H9 (cell line): ENCODE measurements at regions not wholly inside any gene's neighbourhood (a gene's known extent, or its start where the extent isn't known, plus 50 kb on each side); places are given as distances from the start of the nearest gene placed in this dataset.

ENCODE experiments used
- DNase-seq: peaks from one replicate; pipeline ENCODE4 v3.0.0-alpha.2; 2017
- H2AFZ ChIP-seq: one replicate; pipeline ENCODE4 v1.6.1; 2013; ENCODE audit warnings: mild to moderate bottlenecking, low read length, control low read depth, moderate library complexity
- H2AK5ac ChIP-seq: 2 replicates; pipeline ENCODE4 v1.6.1; 2013; ENCODE audit warnings: low read length, control low read depth, mixed read lengths; ENCODE audit not compliant: insufficient read length
- H2BK120ac ChIP-seq: one replicate; pipeline ENCODE4 v1.6.1; 2013; ENCODE audit warnings: low read depth, mild to moderate bottlenecking, low read length, control low read depth, inconsistent platforms; ENCODE audit not compliant: poor library complexity, severe bottlenecking
- H2BK12ac ChIP-seq: 2 replicates; pipeline ENCODE4 v1.6.1; 2013; ENCODE audit warnings: low read length, control low read depth, mixed read lengths, low read depth; ENCODE audit not compliant: insufficient read length
- H2BK15ac ChIP-seq: 2 replicates; pipeline ENCODE4 v1.6.1; 2013; ENCODE audit warnings: low read depth, low read length, control low read depth
- H2BK20ac ChIP-seq: one replicate; pipeline ENCODE4 v1.6.1; 2013; ENCODE audit warnings: low read depth, mild to moderate bottlenecking, low read length, control low read depth, inconsistent platforms; ENCODE audit not compliant: poor library complexity, severe bottlenecking
- H2BK5ac ChIP-seq: 2 replicates; pipeline ENCODE4 v1.6.1; 2013; ENCODE audit warnings: low read length, control low read depth, mixed read lengths; ENCODE audit not compliant: insufficient read length
- H3K14ac ChIP-seq: 2 replicates; pipeline ENCODE4 v1.6.1; 2013; ENCODE audit warnings: low read length, control low read depth; ENCODE audit not compliant: insufficient read depth
- H3K18ac ChIP-seq: 2 replicates; pipeline ENCODE4 v1.6.1; 2013; ENCODE audit warnings: low read depth, mild to moderate bottlenecking, mixed read lengths, low read length, control low read depth; ENCODE audit not compliant: insufficient read length
- H3K23ac ChIP-seq: 2 replicates; pipeline ENCODE4 v1.6.1; 2013; ENCODE audit warnings: low read length, control low read depth, mixed read lengths, low read depth; ENCODE audit not compliant: insufficient read length
- H3K23me2 ChIP-seq: 2 replicates; pipeline ENCODE4 v1.6.1; 2013; ENCODE audit warnings: low read depth, mild to moderate bottlenecking, mixed read lengths, low read length, control low read depth; ENCODE audit not compliant: insufficient read length, poor library complexity, severe bottlenecking
- H3K27ac ChIP-seq: 2 replicates; pipeline ENCODE4 v1.5.1; 2013; ENCODE audit warnings: low read length, control low read depth, mixed read lengths, low read depth; ENCODE audit not compliant: insufficient read length
- H3K27me3 ChIP-seq: 2 replicates; pipeline ENCODE4 v1.6.1; 2013; ENCODE audit warnings: low read length, control low read depth, inconsistent platforms; ENCODE audit not compliant: insufficient read depth
- H3K4ac ChIP-seq: 2 replicates; pipeline ENCODE4 v1.6.1; 2013; ENCODE audit warnings: low read depth, mild to moderate bottlenecking, control low read depth, inconsistent platforms, low read length, moderate library complexity
- H3K4me1 ChIP-seq: 2 replicates; pipeline ENCODE4 v1.6.1; 2013; ENCODE audit warnings: low read length, control low read depth, inconsistent platforms; ENCODE audit not compliant: insufficient read depth
- H3K4me2 ChIP-seq: 2 replicates; pipeline ENCODE4 v1.6.1; 2013; ENCODE audit warnings: low read length, control low read depth, mixed read lengths; ENCODE audit not compliant: insufficient read length, insufficient read depth
- H3K56ac ChIP-seq: 2 replicates; pipeline ENCODE4 v1.6.1; 2013; ENCODE audit warnings: low read depth, mild to moderate bottlenecking, mixed read lengths, low read length, control low read depth; ENCODE audit not compliant: insufficient read length
- H3K79me1 ChIP-seq: 2 replicates; pipeline ENCODE4 v1.6.1; 2013; ENCODE audit warnings: low read depth, mild to moderate bottlenecking, moderate library complexity, low read length, control low read depth, inconsistent platforms; ENCODE audit not compliant: insufficient read depth, poor library complexity, severe bottlenecking
- H3K79me2 ChIP-seq: 2 replicates; pipeline ENCODE4 v1.6.1; 2013; ENCODE audit warnings: low read length, control low read depth, inconsistent platforms; ENCODE audit not compliant: insufficient read depth
- H3K9ac ChIP-seq: 2 replicates; pipeline ENCODE4 v1.6.1; 2013; ENCODE audit warnings: low read length, control low read depth, mixed read lengths; ENCODE audit not compliant: insufficient read length; ENCODE audit errors: extremely low read depth
- H3K9me3 ChIP-seq: one replicate; pipeline ENCODE4 v1.6.1; 2013; ENCODE audit warnings: low read depth, low read length, inconsistent platforms; ENCODE audit not compliant: control insufficient read depth
- H3T11ph ChIP-seq: one replicate; pipeline ENCODE4 v1.6.1; 2013; ENCODE audit warnings: mild to moderate bottlenecking, low read length, control low read depth, inconsistent platforms
- H4K20me1 ChIP-seq: one replicate; pipeline ENCODE4 v1.6.1; 2013; ENCODE audit not compliant: control insufficient read depth, insufficient read length, insufficient read depth
- H4K5ac ChIP-seq: 2 replicates; pipeline ENCODE4 v1.6.1; 2013; ENCODE audit warnings: low read depth, mild to moderate bottlenecking, mixed read lengths, low read length, control low read depth; ENCODE audit not compliant: insufficient read length
- H4K8ac ChIP-seq: replicated peaks from 2 replicates; pipeline ENCODE4 v1.6.1; 2013; ENCODE audit warnings: low read length, control low read depth, mixed read lengths, low read depth; ENCODE audit not compliant: insufficient read length
- H4K91ac ChIP-seq: 2 replicates; pipeline ENCODE4 v1.6.1; 2013; ENCODE audit warnings: low read depth, mild to moderate bottlenecking, moderate library complexity, mixed read lengths, low read length, control low read depth; ENCODE audit not compliant: insufficient read length
- H3K27ac Mint-ChIP-seq, 3 experiments: 2 replicates in 2 of 3; 3 replicates in 1 of 3; pipeline ENCODE4 v1.8.0; 2020 to 2021; ENCODE audit warnings: mixed read lengths in 3 of 3, mild to moderate bottlenecking in 1 of 3, moderate library complexity in 1 of 3
- H3K27me3 Mint-ChIP-seq: 2 replicates; pipeline ENCODE4 v1.8.0; 2021; ENCODE audit warnings: low read depth, mild to moderate bottlenecking, moderate library complexity, mixed read lengths
- H3K36me3 Mint-ChIP-seq, 3 experiments: 2 replicates in 2 of 3; 3 replicates in 1 of 3; pipeline ENCODE4 v1.8.0; 2020 to 2021; ENCODE audit warnings: low read depth in 3 of 3, mixed read lengths in 3 of 3; ENCODE audit not compliant: insufficient read depth in 1 of 3
- H3K4me1 Mint-ChIP-seq, 2 experiments: 2 replicates each; pipeline ENCODE4 v1.8.0; 2020; ENCODE audit warnings: mixed read lengths in 2 of 2
- H3K4me3 Mint-ChIP-seq, 2 experiments: 2 replicates in 1 of 2; 3 replicates in 1 of 2; pipeline ENCODE4 v1.8.0; 2020 to 2021; ENCODE audit warnings: mild to moderate bottlenecking in 2 of 2, mixed read lengths in 2 of 2, moderate library complexity in 1 of 2
- H3K9me3 Mint-ChIP-seq, 2 experiments: 2 replicates in 1 of 2; 3 replicates in 1 of 2; pipeline ENCODE4 v1.8.0; 2020; ENCODE audit warnings: mild to moderate bottlenecking in 2 of 2, mixed read lengths in 2 of 2, moderate library complexity in 1 of 2
- WGBS: extraction: QIAGEN DNeasy Blood & Tissue Kit; methylation state at CpG from one replicate; pipeline ENCODE4 v1.1.7; 2013; ENCODE audit warnings: missing lambda C conversion rate, low lambda C conversion rate, mixed read lengths; ENCODE audit not compliant: insufficient read length; ENCODE audit errors: extremely low coverage; 5-methylcytosine and 5-hydroxymethylcytosine counted together
- TF ChIP-seq, protein P1 (sequence below): fragments of 200-600 bp; sonication (generic); conservative IDR thresholded peaks from 3 replicates; pipeline ENCODE4 v1.8.0; 2021; ENCODE audit warnings: antibody characterized with exemption, mild to moderate bottlenecking

DNA sequence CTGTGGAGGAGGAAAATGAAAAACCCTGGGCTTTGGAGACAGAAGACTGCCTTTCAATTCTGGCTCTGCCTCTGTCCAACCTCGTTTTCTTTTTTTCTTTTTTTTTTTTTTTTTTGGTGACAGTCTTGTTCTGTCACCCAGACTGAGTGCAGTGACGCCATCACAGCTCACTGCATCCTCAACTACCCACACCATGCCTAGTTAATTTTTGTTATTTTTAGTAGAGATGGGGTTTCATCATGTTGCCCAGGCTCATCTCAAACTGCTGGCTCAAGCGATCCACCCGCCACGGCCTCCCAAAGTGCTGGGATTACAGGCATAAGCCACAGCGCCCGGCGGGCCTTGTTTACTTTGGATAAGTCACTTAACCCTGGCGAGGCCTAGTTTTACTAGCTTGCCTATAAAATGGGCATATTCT, 66.3 kb upstream of the SLC25A26 start:
- H3K9me3 ChIP-seq: no peaks in the 10 kb centered on the region
- no peak overlapping the region for H4K5ac ChIP-seq
- H2AFZ ChIP-seq: no peak overlapping the region
- no peak overlapping the region for H3K9ac ChIP-seq
- H2BK15ac ChIP-seq: no peak overlapping the region
- no peaks in the 10 kb centered on the region for H3K79me1 ChIP-seq
- no peak overlapping the region for H4K91ac ChIP-seq
- no peak overlapping the region for H3K18ac ChIP-seq
- no peaks in the 10 kb centered on the region; the same call in none of the 2 replicates for H3K27me3 Mint-ChIP-seq
- TF ChIP-seq, protein P1, sequence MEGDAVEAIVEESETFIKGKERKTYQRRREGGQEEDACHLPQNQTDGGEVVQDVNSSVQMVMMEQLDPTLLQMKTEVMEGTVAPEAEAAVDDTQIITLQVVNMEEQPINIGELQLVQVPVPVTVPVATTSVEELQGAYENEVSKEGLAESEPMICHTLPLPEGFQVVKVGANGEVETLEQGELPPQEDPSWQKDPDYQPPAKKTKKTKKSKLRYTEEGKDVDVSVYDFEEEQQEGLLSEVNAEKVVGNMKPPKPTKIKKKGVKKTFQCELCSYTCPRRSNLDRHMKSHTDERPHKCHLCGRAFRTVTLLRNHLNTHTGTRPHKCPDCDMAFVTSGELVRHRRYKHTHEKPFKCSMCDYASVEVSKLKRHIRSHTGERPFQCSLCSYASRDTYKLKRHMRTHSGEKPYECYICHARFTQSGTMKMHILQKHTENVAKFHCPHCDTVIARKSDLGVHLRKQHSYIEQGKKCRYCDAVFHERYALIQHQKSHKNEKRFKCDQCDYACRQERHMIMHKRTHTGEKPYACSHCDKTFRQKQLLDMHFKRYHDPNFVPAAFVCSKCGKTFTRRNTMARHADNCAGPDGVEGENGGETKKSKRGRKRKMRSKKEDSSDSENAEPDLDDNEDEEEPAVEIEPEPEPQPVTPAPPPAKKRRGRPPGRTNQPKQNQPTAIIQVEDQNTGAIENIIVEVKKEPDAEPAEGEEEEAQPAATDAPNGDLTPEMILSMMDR: no peak
- no peak overlapping the region for H3K23ac ChIP-seq
- no peak overlapping the region for H2BK20ac ChIP-seq
- H3K4me1 Mint-ChIP-seq: peaks cover 12 to 16% of the 10 kb centered on the region in 2 experiments
- H3K14ac ChIP-seq: no peak overlapping the region
- DNase-seq: no peak
- H3K56ac ChIP-seq: no peak overlapping the region
- no peaks in the 10 kb centered on the region for H3K27me3 ChIP-seq
- no peak overlapping the region for H4K8ac ChIP-seq
- no peak overlapping the region for H2BK120ac ChIP-seq
- no peak overlapping the region for H3K4me2 ChIP-seq
- H3K27ac Mint-ChIP-seq: no peak overlapping the region; a peak in 1 of 7 replicates
- H2BK12ac ChIP-seq: no peak overlapping the region
- H3K23me2 ChIP-seq: no peaks in the 10 kb centered on the region
- H2AK5ac ChIP-seq: no peak overlapping the region
- no peak overlapping the region for H3K4ac ChIP-seq
- H3K4me3 Mint-ChIP-seq: no peak overlapping the region
- no peak overlapping the region for H3K27ac ChIP-seq
- H2BK5ac ChIP-seq: no peak overlapping the region
- H3K79me2 ChIP-seq: no peaks in the 10 kb centered on the region
- no peak overlapping the region for H3T11ph ChIP-seq
- H4K20me1 ChIP-seq: no peaks in the 10 kb centered on the region
- H3K9me3 Mint-ChIP-seq: no peaks in the 10 kb centered on the region
- no peaks in the 10 kb centered on the region for H3K4me1 ChIP-seq
- no CpG with 5 or more reads among the region's 9 CpGs for WGBS
- no peaks in the 10 kb centered on the region for H3K36me3 Mint-ChIP-seq
